H1 (cell line): ENCODE measurements at regions not wholly inside any gene's neighbourhood (a gene's known extent, or its start where the extent isn't known, plus 50 kb on each side); places are given as distances from the start of the nearest gene placed in this dataset.

Source experiments
- CTCF ChIA-PET: fragments of 300-600 bp; sonication (Branson Sonifier 250); formaldehyde crosslinking; loops from one replicate; lab custom pipeline; 2021; ENCODE audit not compliant: partially characterized antibody; lab: Charles Lee
- POLR2A ChIA-PET: fragments of 300-600 bp; sonication (Branson Sonifier 250); formaldehyde crosslinking; loops from one replicate; lab custom pipeline; 2021; ENCODE audit warnings: inconsistent platforms; ENCODE audit not compliant: partially characterized antibody; lab: Charles Lee
- DNase-seq, 2 experiments: peaks; one replicate each; pipeline versions ENCODE4 v3.0.0 to v3.0.0-alpha.2; 2010 to 2022; ENCODE audit warnings: low spot score in 2 of 2, low read depth in 1 of 2, mixed read lengths in 1 of 2
- FAIRE-seq: peaks from 2 replicates; lab custom pipeline; 2011; peaks lifted over from hg19 to GRCh38; lab: Jason Lieb, UNC
- H2AFZ ChIP-seq: 2 replicates; pipeline ENCODE4 v1.8.1; 2012; ENCODE audit warnings: low read length, inconsistent platforms
- H2AK5ac ChIP-seq: 2 replicates; pipeline ENCODE4 v1.6.1; 2013; ENCODE audit warnings: low read depth, low read length
- H2BK120ac ChIP-seq: replicated peaks from 2 replicates; pipeline ENCODE3; 2013; ENCODE audit warnings: low read depth, low read length, inconsistent platforms
- H2BK12ac ChIP-seq: 2 replicates; pipeline ENCODE4 v1.6.1; 2013; ENCODE audit warnings: low read depth, low read length
- H2BK15ac ChIP-seq: 2 replicates; pipeline ENCODE4 v1.6.1; 2013; ENCODE audit warnings: low read length
- H2BK20ac ChIP-seq: 2 replicates; pipeline ENCODE4 v1.6.1; 2013; ENCODE audit warnings: low read length
- H2BK5ac ChIP-seq: 2 replicates; pipeline ENCODE4 v1.6.1; 2013; ENCODE audit warnings: low read depth, low read length
- H3K14ac ChIP-seq: 2 replicates; pipeline ENCODE4 v1.6.1; 2013; ENCODE audit warnings: inconsistent platforms; ENCODE audit not compliant: insufficient read length
- H3K18ac ChIP-seq: 2 replicates; pipeline ENCODE4 v1.6.1; 2013; ENCODE audit warnings: low read length; ENCODE audit errors: extremely low read depth
- H3K23ac ChIP-seq: 2 replicates; pipeline ENCODE4 v1.6.1; 2013; ENCODE audit warnings: inconsistent platforms; ENCODE audit not compliant: insufficient read length
- H3K23me2 ChIP-seq: 2 replicates; pipeline ENCODE4 v1.6.1; 2013; ENCODE audit warnings: low read depth, low read length
- H3K27ac ChIP-seq: 2 replicates; pipeline ENCODE4 v1.6.1; 2011; ENCODE audit warnings: low read depth, low read length, inconsistent platforms
- H3K27me3 ChIP-seq, 4 experiments: replicated peaks in 1 of 4; 1 replicate in 1 of 4; 2 replicates in 3 of 4; pipeline versions ENCODE4 v1.6.1 to v1.8.1; 2011 to 2013; ENCODE audit warnings: low read length in 3 of 4, mild to moderate bottlenecking in 3 of 4, inconsistent platforms in 2 of 4, mixed read lengths in 2 of 4, moderate library complexity in 1 of 4; ENCODE audit not compliant: control insufficient read depth in 3 of 4, insufficient read depth in 3 of 4; ENCODE audit errors: extremely low read depth in 1 of 4
- H3K36me3 ChIP-seq, 4 experiments: 2 replicates each; pipeline versions ENCODE4 v1.6.1 to v1.8.1; 2011 to 2013; ENCODE audit warnings: mild to moderate bottlenecking in 4 of 4, low read length in 3 of 4, moderate library complexity in 2 of 4, control low read depth in 1 of 4, inconsistent platforms in 1 of 4; ENCODE audit not compliant: insufficient read depth in 4 of 4, control insufficient read depth in 2 of 4
- H3K4ac ChIP-seq: replicated peaks from 2 replicates; pipeline ENCODE3; 2013; ENCODE audit warnings: low read length, low read depth, mixed read lengths, inconsistent platforms; ENCODE audit not compliant: insufficient read length
- H3K4me1 ChIP-seq, 4 experiments: replicated peaks in 1 of 4; 1 replicate in 1 of 4; 2 replicates in 3 of 4; pipeline versions ENCODE4 v1.6.1 to v1.8.1; 2011 to 2013; ENCODE audit warnings: low read length in 3 of 4, inconsistent platforms in 2 of 4, mixed read lengths in 1 of 4; ENCODE audit not compliant: insufficient read depth in 4 of 4, control insufficient read depth in 3 of 4
- H3K4me2 ChIP-seq, 2 experiments: 2 replicates each; pipeline versions ENCODE4 v1.6.1 to v1.8.1; 2011 to 2013; ENCODE audit warnings: low read depth in 2 of 2, low read length in 2 of 2, control low read depth in 1 of 2, inconsistent platforms in 1 of 2, mild to moderate bottlenecking in 1 of 2; ENCODE audit not compliant: insufficient read depth in 1 of 2
- H3K4me3 ChIP-seq, 4 experiments: fragments of 200-600, 300-600 bp in 1 of 4; sonication (generic), shearing (Covaris generic), sonication (Bioruptor Twin) in 1 of 4; 2 replicates each; pipeline versions ENCODE4 v1.5.1 to v1.8.1; 2011 to 2016; ENCODE audit warnings: low read length in 4 of 4, low read depth in 3 of 4, control low read depth in 2 of 4, inconsistent platforms in 2 of 4, mild to moderate bottlenecking in 2 of 4, mixed read lengths in 1 of 4, moderate library complexity in 1 of 4; ENCODE audit not compliant: insufficient read depth in 2 of 4; ENCODE audit errors: extremely low read depth in 1 of 4
- H3K56ac ChIP-seq: replicated peaks from 2 replicates; pipeline ENCODE3; 2013; ENCODE audit warnings: low read depth, mild to moderate bottlenecking, mixed read lengths, low read length, inconsistent platforms; ENCODE audit not compliant: insufficient read length
- H3K79me1 ChIP-seq: 2 replicates; pipeline ENCODE4 v1.6.1; 2013; ENCODE audit warnings: low read depth, low read length, control low read depth
- H3K79me2 ChIP-seq, 2 experiments: 2 replicates each; pipeline versions ENCODE4 v1.6.1 to v1.8.1; 2012 to 2013; ENCODE audit warnings: low read length in 2 of 2, mild to moderate bottlenecking in 2 of 2, inconsistent platforms in 1 of 2; ENCODE audit not compliant: insufficient read depth in 2 of 2, control insufficient read depth in 1 of 2
- H3K9ac ChIP-seq, 4 experiments: replicated peaks in 1 of 4; 1 replicate in 1 of 4; 2 replicates in 3 of 4; pipeline versions ENCODE4 v1.6.1 to v1.8.1; 2011 to 2013; ENCODE audit warnings: low read depth in 3 of 4, low read length in 3 of 4, control low read depth in 2 of 4, mild to moderate bottlenecking in 2 of 4, moderate library complexity in 2 of 4, inconsistent platforms in 1 of 4; ENCODE audit errors: extremely low read depth in 1 of 4
- H3K9me3 ChIP-seq, 2 experiments: 2 replicates each; pipeline versions ENCODE4 v1.6.1 to v1.8.1; 2012 to 2013; ENCODE audit warnings: mild to moderate bottlenecking in 2 of 2, moderate library complexity in 2 of 2, control low read depth in 1 of 2, inconsistent platforms in 1 of 2, low read depth in 1 of 2, low read length in 1 of 2, mixed read lengths in 1 of 2; ENCODE audit not compliant: insufficient read depth in 2 of 2
- H4K20me1 ChIP-seq, 2 experiments: replicated peaks in 1 of 2; 2 replicates each; pipeline versions ENCODE3 to v1.8.1; 2011 to 2013; ENCODE audit warnings: inconsistent platforms in 2 of 2, low read length in 2 of 2, mild to moderate bottlenecking in 1 of 2; ENCODE audit not compliant: insufficient read depth in 2 of 2, control insufficient read depth in 1 of 2
- H4K5ac ChIP-seq: 2 replicates; pipeline ENCODE4 v1.6.1; 2013; ENCODE audit warnings: low read length, low read depth, mixed read lengths, inconsistent platforms; ENCODE audit not compliant: insufficient read length
- H4K8ac ChIP-seq: 2 replicates; pipeline ENCODE4 v1.8.0; 2013; ENCODE audit warnings: mild to moderate bottlenecking, moderate library complexity, low read length, inconsistent platforms; ENCODE audit not compliant: insufficient read depth; ENCODE audit errors: extremely low read depth
- H4K91ac ChIP-seq: replicated peaks from 2 replicates; pipeline ENCODE3; 2013; ENCODE audit warnings: low read length, mixed read lengths, inconsistent platforms; ENCODE audit not compliant: insufficient read length
- BRCA1 ChIP-seq: IDR thresholded peaks from 2 replicates; pipeline ENCODE4 v1.6.1; 2012; ENCODE audit warnings: low read depth, low read length, improper control_type of control experiment
- CEBPB ChIP-seq: IDR thresholded peaks from 2 replicates; pipeline ENCODE4 v1.6.1; 2012; ENCODE audit warnings: low read depth, low read length
- MAX ChIP-seq: IDR thresholded peaks from 2 replicates; pipeline ENCODE4 v1.6.1; 2012; ENCODE audit warnings: inconsistent platforms
- NANOG ChIP-seq: IDR thresholded peaks from 2 replicates; pipeline ENCODE4 v1.6.1; 2011; ENCODE audit warnings: low read length, low read depth, mild to moderate bottlenecking, inconsistent platforms; ENCODE audit not compliant: insufficient read depth, poor library complexity, severe bottlenecking
- POU5F1 ChIP-seq: IDR thresholded peaks from 2 replicates; pipeline ENCODE4 v1.6.1; 2011; ENCODE audit warnings: low read depth, mild to moderate bottlenecking, low read length, moderate library complexity
- RBBP5 ChIP-seq: IDR thresholded peaks from 2 replicates; pipeline ENCODE4 v1.7.1; 2012; ENCODE audit warnings: low read depth, mild to moderate bottlenecking, inconsistent platforms, low read length, moderate library complexity, borderline replicate concordance
- RNF2 ChIP-seq: fragments of 200-900, 300-1000 bp; sonication (generic); IDR thresholded peaks from 2 replicates; pipeline ENCODE4 v1.7.1; 2016; ENCODE audit warnings: borderline replicate concordance, low read depth, mild to moderate bottlenecking, antibody characterized with exemption, low read length; ENCODE audit not compliant: poor library complexity, severe bottlenecking; ENCODE audit errors: missing control alignments
- SP4 ChIP-seq: IDR thresholded peaks from 2 replicates; pipeline ENCODE4 v1.6.1; 2012; ENCODE audit warnings: low read length, inconsistent platforms
- SRF ChIP-seq: IDR thresholded peaks from 2 replicates; pipeline ENCODE4 v1.6.1; 2011; ENCODE audit warnings: mild to moderate bottlenecking, low read depth, low read length, moderate library complexity
- SUZ12 ChIP-seq: fragments of 200-600 bp; sonication (generic); IDR thresholded peaks from 2 replicates; pipeline ENCODE4 v1.6.1; 2012; ENCODE audit warnings: mild to moderate bottlenecking, inconsistent platforms, low read length, moderate library complexity, mixed read lengths
- WGBS, 2 experiments: shearing (Covaris generic) in 1 of 2; methylation state at CpG; one replicate each; pipeline versions ENCODE4 v1.1.6 to v1.1.7; 2013 to 2015; ENCODE audit warnings: low lambda C conversion rate in 2 of 2, mixed read lengths in 2 of 2, inconsistent platforms in 1 of 2, low coverage in 1 of 2, missing lambda C conversion rate in 1 of 2; ENCODE audit not compliant: insufficient replicate concordance in 2 of 2, insufficient coverage in 1 of 2, insufficient read length in 1 of 2; ENCODE audit errors: extremely low coverage in 1 of 2, missing lambda C conversion rate in 1 of 2; 5-methylcytosine and 5-hydroxymethylcytosine counted together
- TF ChIP-seq, protein P1 (sequence below), 3 experiments: IDR thresholded peaks; 1 replicate in 2 of 3; 2 replicates in 1 of 3; pipeline versions ENCODE4 v1.5.1 to v1.6.1; 2011; ENCODE audit warnings: low read length in 3 of 3, mild to moderate bottlenecking in 3 of 3, inconsistent platforms in 2 of 3, low read depth in 1 of 3, moderate library complexity in 1 of 3; ENCODE audit not compliant: insufficient read depth in 1 of 3; ENCODE audit errors: control extremely low read depth in 1 of 3

- H3K27me3 ChIP-seq: no peaks in the 10 kb centered on the region
- no peaks in the 10 kb centered on the region for H3K79me1 ChIP-seq
- 83% methylated on average over 3 of the region's 3 CpGs; no CpG with 5 or more reads in 1 of the 2 experiments for WGBS, 2 experiments
- H2BK15ac ChIP-seq: no peak overlapping the region
- H2AK5ac ChIP-seq: no peak overlapping the region
- no peak overlapping the region for H4K8ac ChIP-seq
- H3K27ac ChIP-seq: no peak overlapping the region
- no peak overlapping the region for H3K4me2 ChIP-seq
- H3K36me3 ChIP-seq: no peaks in the 10 kb centered on the region
- H3K4ac ChIP-seq: no peak overlapping the region
- H3K14ac ChIP-seq: no peak overlapping the region
- H2BK120ac ChIP-seq: no peak overlapping the region
- no peak for TF ChIP-seq POU5F1
- no peak for TF ChIP-seq CEBPB
- no peak for TF ChIP-seq SRF
- TF ChIP-seq RNF2: no peak
- TF ChIP-seq NANOG: no peak
- no peak for TF ChIP-seq MAX
- TF ChIP-seq, protein P1, sequence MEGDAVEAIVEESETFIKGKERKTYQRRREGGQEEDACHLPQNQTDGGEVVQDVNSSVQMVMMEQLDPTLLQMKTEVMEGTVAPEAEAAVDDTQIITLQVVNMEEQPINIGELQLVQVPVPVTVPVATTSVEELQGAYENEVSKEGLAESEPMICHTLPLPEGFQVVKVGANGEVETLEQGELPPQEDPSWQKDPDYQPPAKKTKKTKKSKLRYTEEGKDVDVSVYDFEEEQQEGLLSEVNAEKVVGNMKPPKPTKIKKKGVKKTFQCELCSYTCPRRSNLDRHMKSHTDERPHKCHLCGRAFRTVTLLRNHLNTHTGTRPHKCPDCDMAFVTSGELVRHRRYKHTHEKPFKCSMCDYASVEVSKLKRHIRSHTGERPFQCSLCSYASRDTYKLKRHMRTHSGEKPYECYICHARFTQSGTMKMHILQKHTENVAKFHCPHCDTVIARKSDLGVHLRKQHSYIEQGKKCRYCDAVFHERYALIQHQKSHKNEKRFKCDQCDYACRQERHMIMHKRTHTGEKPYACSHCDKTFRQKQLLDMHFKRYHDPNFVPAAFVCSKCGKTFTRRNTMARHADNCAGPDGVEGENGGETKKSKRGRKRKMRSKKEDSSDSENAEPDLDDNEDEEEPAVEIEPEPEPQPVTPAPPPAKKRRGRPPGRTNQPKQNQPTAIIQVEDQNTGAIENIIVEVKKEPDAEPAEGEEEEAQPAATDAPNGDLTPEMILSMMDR (IDR thresholded peaks at IDR 0.05; ENCODE audit: control extremely low read depth in 1 of 3, insufficient read depth in 1 of 3, low read depth in 1 of 3, low read length in 3 of 3): no peak
- no peak for TF ChIP-seq RBBP5
- TF ChIP-seq SP4: no peak
- TF ChIP-seq SUZ12: no peak
- no peak for TF ChIP-seq BRCA1
- no peak for FAIRE-seq
- POLR2A ChIA-PET: interaction anchor here (0.6 kb wide), 1 partner anchor 168 kb away, joined by 3 read pairs; no protein-coding TSS in a partner anchor
- no peak for DNase-seq
- H2BK20ac ChIP-seq: no peak overlapping the region
- peaks cover 0 to 3% of the 10 kb centered on the region in 2 experiments; a peak in 1 of 4 replicates for H3K9me3 ChIP-seq
- H3K9ac ChIP-seq: no peak overlapping the region
- H2BK5ac ChIP-seq: no peak overlapping the region
- H4K5ac ChIP-seq: no peak overlapping the region
- H3K18ac ChIP-seq: no peak overlapping the region
- H2AFZ ChIP-seq: no peak overlapping the region
- no peaks in the 10 kb centered on the region for H4K20me1 ChIP-seq
- no peak overlapping the region for H3K23ac ChIP-seq
- H4K91ac ChIP-seq: no peak overlapping the region
- H2BK12ac ChIP-seq: no peak overlapping the region
- no peak overlapping the region for H3K56ac ChIP-seq
- CTCF ChIA-PET: no interaction called here
- H3K23me2 ChIP-seq: no peaks in the 10 kb centered on the region
- H3K4me3 ChIP-seq: no peak overlapping the region
- no peaks in the 10 kb centered on the region for H3K79me2 ChIP-seq
- no peaks in the 10 kb centered on the region for H3K4me1 ChIP-seq
These were observed 129.4 kb upstream of the OR13F1 start for GRCh38 chr9:104374711-104375110.
